ENCODE measurements at regions not wholly inside any gene's neighbourhood (a gene's known extent, or its start where the extent isn't known, plus 50 kb on each side); places are given as distances from the start of the nearest gene placed in this dataset.

DNA sequence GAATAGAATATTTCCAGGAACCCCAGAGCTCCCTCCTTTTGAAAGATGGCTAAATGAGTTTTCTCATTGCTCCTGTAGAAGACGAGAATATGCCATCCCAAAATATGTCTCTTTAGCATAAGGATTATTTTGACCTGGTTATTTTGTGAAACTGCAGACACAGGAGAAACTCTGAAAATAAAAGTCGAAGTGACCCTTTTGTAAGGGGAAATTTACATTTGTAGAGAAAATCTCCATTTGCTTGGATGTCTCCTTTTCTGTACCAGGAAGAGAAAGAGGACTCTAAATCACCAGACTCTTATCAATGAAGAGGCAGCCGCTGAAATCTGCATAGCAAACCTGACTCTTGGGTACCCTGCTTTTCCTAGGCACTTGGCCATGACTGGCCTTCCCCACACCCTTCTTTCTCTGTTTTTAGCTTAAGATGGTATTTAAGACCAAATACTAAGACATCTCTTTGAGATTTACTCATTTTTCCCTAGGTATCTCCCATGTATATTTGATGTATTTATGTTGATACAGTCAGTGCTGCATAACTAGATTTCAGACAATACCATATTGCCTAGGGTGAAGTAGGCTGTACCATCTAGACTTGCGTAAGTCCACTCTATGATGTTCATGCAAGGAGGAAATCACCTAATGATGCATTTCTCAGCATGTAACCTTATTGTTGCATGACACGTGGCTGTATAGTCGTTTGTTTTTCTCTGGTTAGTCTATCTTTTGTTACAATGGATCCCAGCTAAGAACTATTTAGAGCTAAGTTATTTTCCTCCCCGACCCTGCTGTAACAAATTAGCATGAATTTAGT lies 98.2 kb upstream of the UBE3A start:
- no peak for TF ChIP-seq CTCF (IDR thresholded peaks at IDR 0.05)
- TF ChIP-seq POLR2AphosphoS5 (IDR thresholded peaks at IDR 0.05), result no peak

Data from breast epithelium (tissue), 3 donors.